ENCODE measurements at regions not wholly inside any gene's neighbourhood (a gene's known extent, or its start where the extent isn't known, plus 50 kb on each side); places are given as distances from the start of the nearest gene placed in this dataset.
A peak's percentile ranks its signal among the peaks of the same experiment; 100 is the strongest.

- no peak overlapping the region for H3K27ac ChIP-seq (ENCODE audit: low read length)
- H2AFZ ChIP-seq (ENCODE audit: low read depth, low read length) = peak overlapping the region; percentile 45; the same call in 1 of the 2 replicates
- no peak overlapping the region for H3K9ac ChIP-seq (ENCODE audit: low read length)
- no peak for TF ChIP-seq EZH2phosphoT487 (IDR thresholded peaks at IDR 0.05; ENCODE audit: low read depth)
- TF ChIP-seq, protein P1, sequence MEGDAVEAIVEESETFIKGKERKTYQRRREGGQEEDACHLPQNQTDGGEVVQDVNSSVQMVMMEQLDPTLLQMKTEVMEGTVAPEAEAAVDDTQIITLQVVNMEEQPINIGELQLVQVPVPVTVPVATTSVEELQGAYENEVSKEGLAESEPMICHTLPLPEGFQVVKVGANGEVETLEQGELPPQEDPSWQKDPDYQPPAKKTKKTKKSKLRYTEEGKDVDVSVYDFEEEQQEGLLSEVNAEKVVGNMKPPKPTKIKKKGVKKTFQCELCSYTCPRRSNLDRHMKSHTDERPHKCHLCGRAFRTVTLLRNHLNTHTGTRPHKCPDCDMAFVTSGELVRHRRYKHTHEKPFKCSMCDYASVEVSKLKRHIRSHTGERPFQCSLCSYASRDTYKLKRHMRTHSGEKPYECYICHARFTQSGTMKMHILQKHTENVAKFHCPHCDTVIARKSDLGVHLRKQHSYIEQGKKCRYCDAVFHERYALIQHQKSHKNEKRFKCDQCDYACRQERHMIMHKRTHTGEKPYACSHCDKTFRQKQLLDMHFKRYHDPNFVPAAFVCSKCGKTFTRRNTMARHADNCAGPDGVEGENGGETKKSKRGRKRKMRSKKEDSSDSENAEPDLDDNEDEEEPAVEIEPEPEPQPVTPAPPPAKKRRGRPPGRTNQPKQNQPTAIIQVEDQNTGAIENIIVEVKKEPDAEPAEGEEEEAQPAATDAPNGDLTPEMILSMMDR (IDR thresholded peaks at IDR 0.05; ENCODE audit: low read depth, low read length) = no peak
- H3K4me1 ChIP-seq (ENCODE audit: low read length) = no peaks in the 10 kb centered on the region
- no peaks in the 10 kb centered on the region for H3K79me2 ChIP-seq (ENCODE audit: low read length)
- H4K20me1 ChIP-seq (ENCODE audit: insufficient read depth, low read length) = no peaks in the 10 kb centered on the region
- no peaks in the 10 kb centered on the region for H3K36me3 ChIP-seq (replicated peaks; ENCODE audit: low read depth, low read length)
- no peak overlapping the region for H3K4me2 ChIP-seq (ENCODE audit: low read length)
- no peak overlapping the region for H3K4me3 ChIP-seq (ENCODE audit: low read length)
- no peaks in the 10 kb centered on the region for H3K27me3 ChIP-seq (ENCODE audit: low read depth, low read length)
- no peaks in the 10 kb centered on the region for H3K9me3 ChIP-seq (ENCODE audit: insufficient read depth, low read length)
Measured at GRCh38 chr2:156689939-156690338, 253.8 kb downstream of the GPD2 start.

GRCh38 chr2:156691014-156691413, 254.8 kb downstream of the GPD2 start:
- Histone ChIP-seq H3K27ac (ENCODE audit: low read length) (no peak overlapping the region), H3K4me2 (ENCODE audit: low read length) (no peak overlapping the region), H3K4me1 (ENCODE audit: low read length) (no peaks in the 10 kb centered on the region), H4K20me1 (ENCODE audit: insufficient read depth, low read length) (no peaks in the 10 kb centered on the region), H2AFZ (ENCODE audit: low read depth, low read length) (no peak overlapping the region), H3K4me3 (ENCODE audit: low read length) (no peak overlapping the region), H3K9ac (ENCODE audit: low read length) (no peak overlapping the region), H3K9me3 (ENCODE audit: insufficient read depth, low read length) (no peaks in the 10 kb centered on the region), H3K27me3 (ENCODE audit: low read depth, low read length) (no peaks in the 10 kb centered on the region), H3K79me2 (ENCODE audit: low read length) (no peaks in the 10 kb centered on the region), H3K36me3 (replicated peaks; ENCODE audit: low read depth, low read length) (no peaks in the 10 kb centered on the region)
- no peak for TF ChIP-seq EZH2phosphoT487 (IDR thresholded peaks at IDR 0.05; ENCODE audit: low read depth)
- TF ChIP-seq, protein P1 (IDR thresholded peaks at IDR 0.05; ENCODE audit: low read depth, low read length) = no peak

DNA sequence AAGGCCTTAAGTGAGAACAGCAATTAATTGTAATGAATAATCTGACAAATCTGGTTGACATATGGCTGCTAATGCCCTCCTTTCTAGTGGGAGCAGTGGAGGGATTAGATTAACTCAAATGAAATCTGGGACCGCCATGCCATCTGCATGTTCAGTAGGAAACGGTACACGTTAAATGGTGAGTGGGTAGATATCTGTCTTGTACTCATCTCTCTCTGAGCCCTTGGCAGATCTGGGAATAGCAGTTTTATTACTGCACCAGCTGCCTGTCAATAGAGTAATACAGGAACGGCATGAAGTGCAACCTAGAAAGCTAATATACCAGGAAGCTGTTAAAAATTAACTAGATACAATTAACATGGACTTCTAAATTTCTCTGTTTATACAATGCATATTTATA, 258.8 kb downstream of the GPD2 start:
- Histone ChIP-seq H3K9me3 (ENCODE audit: insufficient read depth, low read length) (no peaks in the 10 kb centered on the region), H3K27me3 (ENCODE audit: low read depth, low read length) (no peaks in the 10 kb centered on the region)
- TF ChIP-seq, protein P1 (IDR thresholded peaks at IDR 0.05; ENCODE audit: low read depth, low read length) = no peak
- TF ChIP-seq EZH2phosphoT487 (IDR thresholded peaks at IDR 0.05; ENCODE audit: low read depth) = no peak

GRCh38 chr2:156695595-156695994, 259.4 kb downstream of the GPD2 start:
- Histone ChIP-seq H3K27ac (ENCODE audit: low read length) (no peak overlapping the region), H3K9ac (ENCODE audit: low read length) (no peak overlapping the region), H2AFZ (ENCODE audit: low read depth, low read length) (no peak overlapping the region), H3K79me2 (ENCODE audit: low read length) (no peaks in the 10 kb centered on the region), H3K27me3 (ENCODE audit: low read depth, low read length) (no peaks in the 10 kb centered on the region), H3K4me2 (ENCODE audit: low read length) (no peak overlapping the region), H3K4me1 (ENCODE audit: low read length) (no peaks in the 10 kb centered on the region), H4K20me1 (ENCODE audit: insufficient read depth, low read length) (no peaks in the 10 kb centered on the region), H3K4me3 (ENCODE audit: low read length) (no peak overlapping the region), H3K36me3 (replicated peaks; ENCODE audit: low read depth, low read length) (no peaks in the 10 kb centered on the region), H3K9me3 (ENCODE audit: insufficient read depth, low read length) (no peaks in the 10 kb centered on the region)
- TF ChIP-seq, protein P1 (IDR thresholded peaks at IDR 0.05; ENCODE audit: low read depth, low read length) = peak; percentile 13
- no peak for TF ChIP-seq EZH2phosphoT487 (IDR thresholded peaks at IDR 0.05; ENCODE audit: low read depth)

More for the DNA sequence above, 258.8 kb downstream of the GPD2 start:
- no peaks in the 10 kb centered on the region for H4K20me1 ChIP-seq (ENCODE audit: insufficient read depth, low read length)
- no peaks in the 10 kb centered on the region for H3K79me2 ChIP-seq (ENCODE audit: low read length)
- no peaks in the 10 kb centered on the region for H3K4me1 ChIP-seq (ENCODE audit: low read length)
- H3K4me2 ChIP-seq (ENCODE audit: low read length) = no peak overlapping the region
- H3K27ac ChIP-seq (ENCODE audit: low read length) = no peak overlapping the region
- H2AFZ ChIP-seq (ENCODE audit: low read depth, low read length) = no peak overlapping the region
- H3K36me3 ChIP-seq (replicated peaks; ENCODE audit: low read depth, low read length) = no peaks in the 10 kb centered on the region
- no peak overlapping the region for H3K4me3 ChIP-seq (ENCODE audit: low read length)
- no peak overlapping the region for H3K9ac ChIP-seq (ENCODE audit: low read length)
